ENCODE measurements at regions not wholly inside any gene's neighbourhood (a gene's known extent, or its start where the extent isn't known, plus 50 kb on each side); places are given as distances from the start of the nearest gene placed in this dataset.
A peak's percentile ranks its signal among the peaks of the same experiment; 100 is the strongest.

DNA sequence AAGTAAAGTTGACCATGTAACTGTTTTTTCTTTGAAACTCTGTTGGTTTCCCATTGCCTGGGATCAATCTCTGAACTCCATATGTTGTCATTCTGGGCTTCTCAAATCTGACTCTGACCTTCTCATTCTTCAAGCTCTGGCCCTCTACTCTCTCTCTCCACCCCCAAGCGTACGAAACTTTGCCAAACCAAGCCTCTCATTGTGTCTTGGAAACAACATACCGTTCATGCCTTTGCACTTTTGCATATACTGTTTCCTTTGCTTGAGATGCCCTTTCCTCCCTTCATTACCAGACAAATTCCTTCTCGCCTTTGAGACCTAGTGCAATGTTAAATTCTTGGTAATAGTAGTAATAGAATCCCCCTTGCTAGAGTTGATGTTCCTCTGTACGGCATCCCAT is 113.7 kb downstream of the OLFM4 start:
- Histone ChIP-seq H3K9ac (ENCODE audit: extremely low read depth, low read length, poor library complexity, severe bottlenecking) (no peak overlapping the region), H3K4me3 (ENCODE audit: low read length) (no peak overlapping the region), H3K9me3 (ENCODE audit: control insufficient read depth, low read length) (no peaks in the 10 kb centered on the region), H3K36me3 (ENCODE audit: control insufficient read depth, insufficient read depth, low read length) (no peaks in the 10 kb centered on the region), H3K4me1 (ENCODE audit: control insufficient read depth, insufficient read depth, low read length) (no peaks in the 10 kb centered on the region), H3K27me3 (ENCODE audit: control insufficient read depth, insufficient read depth, low read length, poor library complexity, severe bottlenecking) (no peaks in the 10 kb centered on the region), H3K27ac (ENCODE audit: low read depth, low read length) (no peak overlapping the region)
- Mint-ChIP-seq H3K36me3 (ENCODE audit: low read depth) (no peaks in the 10 kb centered on the region), H3K9me3 (no peaks in the 10 kb centered on the region), H3K4me1 (peaks cover 3% of the 10 kb centered on the region), H3K4me3 (no peak overlapping the region), H3K27me3 (ENCODE audit: insufficient read depth) (peaks cover 3% of the 10 kb centered on the region), H3K27ac (no peak overlapping the region)
- no peak for DNase-seq
- WGBS, 2 experiments (ENCODE audit: insufficient coverage in 1 of 2, insufficient read length in 1 of 2), result 90 to 100% methylated on average over 2 to 4 of the region's 5 CpGs
- TF ChIP-seq, protein P1, sequence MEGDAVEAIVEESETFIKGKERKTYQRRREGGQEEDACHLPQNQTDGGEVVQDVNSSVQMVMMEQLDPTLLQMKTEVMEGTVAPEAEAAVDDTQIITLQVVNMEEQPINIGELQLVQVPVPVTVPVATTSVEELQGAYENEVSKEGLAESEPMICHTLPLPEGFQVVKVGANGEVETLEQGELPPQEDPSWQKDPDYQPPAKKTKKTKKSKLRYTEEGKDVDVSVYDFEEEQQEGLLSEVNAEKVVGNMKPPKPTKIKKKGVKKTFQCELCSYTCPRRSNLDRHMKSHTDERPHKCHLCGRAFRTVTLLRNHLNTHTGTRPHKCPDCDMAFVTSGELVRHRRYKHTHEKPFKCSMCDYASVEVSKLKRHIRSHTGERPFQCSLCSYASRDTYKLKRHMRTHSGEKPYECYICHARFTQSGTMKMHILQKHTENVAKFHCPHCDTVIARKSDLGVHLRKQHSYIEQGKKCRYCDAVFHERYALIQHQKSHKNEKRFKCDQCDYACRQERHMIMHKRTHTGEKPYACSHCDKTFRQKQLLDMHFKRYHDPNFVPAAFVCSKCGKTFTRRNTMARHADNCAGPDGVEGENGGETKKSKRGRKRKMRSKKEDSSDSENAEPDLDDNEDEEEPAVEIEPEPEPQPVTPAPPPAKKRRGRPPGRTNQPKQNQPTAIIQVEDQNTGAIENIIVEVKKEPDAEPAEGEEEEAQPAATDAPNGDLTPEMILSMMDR (conservative IDR thresholded peaks at IDR 0.05), result no peak

DNA sequence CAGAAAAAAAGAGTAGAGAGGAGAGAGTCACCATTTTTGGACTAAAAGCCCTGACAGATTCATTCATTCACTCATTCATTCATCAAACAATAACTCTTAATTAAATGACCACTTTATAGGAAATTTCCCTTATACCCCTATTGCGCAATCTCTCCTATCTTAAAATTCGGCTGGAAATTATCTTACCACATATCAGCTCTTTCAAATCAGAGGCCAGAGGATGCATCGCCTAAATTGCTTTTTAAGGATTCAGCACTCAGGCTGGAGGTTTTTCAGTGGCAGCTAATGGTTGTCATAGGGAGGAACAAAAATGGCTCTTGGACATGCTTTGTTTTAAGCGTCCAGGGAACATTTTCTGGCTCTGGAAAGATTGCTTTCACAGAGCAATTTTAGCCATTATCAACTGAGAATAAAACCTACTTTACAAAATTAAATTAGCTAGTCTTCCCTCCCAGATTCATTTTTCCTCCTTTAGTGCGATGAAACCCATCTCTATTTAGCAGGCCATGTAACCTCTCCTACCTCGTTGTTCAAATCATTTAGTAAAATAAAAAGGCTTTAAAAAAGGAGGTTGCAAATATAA is 115.2 kb downstream of the OLFM4 start:
- H3K27me3 Mint-ChIP-seq (ENCODE audit: insufficient read depth), result peaks cover 5% of the 10 kb centered on the region

GRCh38 chr13:53144826-53145225 is 116.2 kb downstream of the OLFM4 start:
- H3K9ac ChIP-seq (ENCODE audit: extremely low read depth, low read length, poor library complexity, severe bottlenecking), result no peak overlapping the region
- 70 to 90% methylated on average over 5 of the region's 5 CpGs for WGBS, 2 experiments (ENCODE audit: insufficient coverage in 1 of 2, insufficient read length in 1 of 2)

More for the DNA sequence above, 115.2 kb downstream of the OLFM4 start:
- H3K27ac Mint-ChIP-seq, result no peak overlapping the region
- DNase-seq, result no peak
- H3K36me3 Mint-ChIP-seq (ENCODE audit: low read depth), result no peaks in the 10 kb centered on the region
- Histone ChIP-seq H3K27ac (ENCODE audit: low read depth, low read length) (no peak overlapping the region), H3K9me3 (ENCODE audit: control insufficient read depth, low read length) (no peaks in the 10 kb centered on the region), H3K27me3 (ENCODE audit: control insufficient read depth, insufficient read depth, low read length, poor library complexity, severe bottlenecking) (no peaks in the 10 kb centered on the region), H3K36me3 (ENCODE audit: control insufficient read depth, insufficient read depth, low read length) (no peaks in the 10 kb centered on the region), H3K4me1 (ENCODE audit: control insufficient read depth, insufficient read depth, low read length) (no peaks in the 10 kb centered on the region), H3K4me3 (ENCODE audit: low read length) (no peak overlapping the region), H3K9ac (ENCODE audit: extremely low read depth, low read length, poor library complexity, severe bottlenecking) (no peak overlapping the region)
- 93 to 100% methylated on average over 1 to 6 of the region's 6 CpGs for WGBS, 2 experiments (ENCODE audit: insufficient coverage in 1 of 2, insufficient read length in 1 of 2)
- TF ChIP-seq, protein P1 (conservative IDR thresholded peaks at IDR 0.05), result no peak
- H3K4me3 Mint-ChIP-seq, result no peak overlapping the region
- peaks cover 11% of the 10 kb centered on the region for H3K4me1 Mint-ChIP-seq
- H3K9me3 Mint-ChIP-seq, result no peaks in the 10 kb centered on the region

More at GRCh38 chr13:53144826-53145225, 116.2 kb downstream of the OLFM4 start:
- Histone ChIP-seq H3K4me1 (ENCODE audit: control insufficient read depth, insufficient read depth, low read length) (no peaks in the 10 kb centered on the region), H3K36me3 (ENCODE audit: control insufficient read depth, insufficient read depth, low read length) (no peaks in the 10 kb centered on the region), H3K9me3 (ENCODE audit: control insufficient read depth, low read length) (no peaks in the 10 kb centered on the region), H3K27ac (ENCODE audit: low read depth, low read length) (peak overlapping the region; percentile 41), H3K27me3 (ENCODE audit: control insufficient read depth, insufficient read depth, low read length, poor library complexity, severe bottlenecking) (no peaks in the 10 kb centered on the region), H3K4me3 (ENCODE audit: low read length) (no peak overlapping the region)
- Mint-ChIP-seq H3K9me3 (no peaks in the 10 kb centered on the region), H3K4me1 (peaks cover 13% of the 10 kb centered on the region), H3K27me3 (ENCODE audit: insufficient read depth) (peaks cover 5% of the 10 kb centered on the region), H3K27ac (no peak overlapping the region), H3K4me3 (no peak overlapping the region), H3K36me3 (ENCODE audit: low read depth) (no peaks in the 10 kb centered on the region)
- no peak for DNase-seq
- TF ChIP-seq, protein P1 (conservative IDR thresholded peaks at IDR 0.05), result no peak
